COLO829 (cell line): ENCODE measurements at regions not wholly inside any gene's neighbourhood (a gene's known extent, or its start where the extent isn't known, plus 50 kb on each side); places are given as distances from the start of the nearest gene placed in this dataset.
"Not testable (repeated sequence)": the region's sequence is repeated elsewhere in the genome, so short reads cannot be mapped to it uniquely, and the experiment has no call there.

Source experiments
- DNase-seq: peaks from one replicate; pipeline ENCODE4 v3.0.0; 2012; ENCODE audit warnings: low spot score

DNA sequence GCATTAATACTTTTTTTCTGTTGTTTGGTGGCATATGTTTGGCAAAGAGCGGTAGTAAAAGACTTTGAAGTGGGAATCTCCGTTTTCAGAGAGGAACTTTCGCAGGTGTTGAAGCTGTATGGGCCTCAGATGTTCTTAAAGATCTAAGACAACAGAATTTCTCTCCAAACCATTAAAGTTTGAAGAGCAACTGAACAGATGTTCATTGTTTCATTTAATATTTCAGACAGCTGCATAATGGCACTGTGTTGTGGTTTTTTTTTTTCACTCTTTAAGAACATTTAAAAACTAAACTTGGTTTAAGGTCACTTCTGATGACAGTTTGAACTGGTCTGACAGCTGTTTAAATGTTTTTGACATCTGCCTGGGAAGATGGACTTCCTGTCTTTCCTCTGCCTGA is 882.7 kb upstream of the PCDH10 start:
- DNase-seq = no peak

DNA sequence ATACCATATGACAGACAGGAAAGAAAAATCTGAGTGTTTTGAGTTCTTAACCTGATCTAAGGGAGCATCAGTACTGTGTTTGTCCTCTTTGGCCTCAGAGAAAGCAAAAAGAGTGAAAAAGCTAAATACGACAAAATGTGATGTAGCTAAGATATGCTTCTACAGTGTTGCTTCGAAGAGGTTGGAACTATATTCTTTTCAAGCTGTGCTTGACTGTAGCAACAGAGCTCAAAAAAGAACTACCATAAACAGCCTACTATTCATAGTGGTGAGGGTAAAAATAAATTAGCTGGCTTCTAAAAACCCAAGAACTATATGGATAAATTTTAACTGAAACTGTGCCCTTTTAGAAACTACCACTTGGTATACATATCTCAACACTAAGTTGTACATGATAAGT is 881.8 kb upstream of the PCDH10 start:
- DNase-seq = no peak

DNA sequence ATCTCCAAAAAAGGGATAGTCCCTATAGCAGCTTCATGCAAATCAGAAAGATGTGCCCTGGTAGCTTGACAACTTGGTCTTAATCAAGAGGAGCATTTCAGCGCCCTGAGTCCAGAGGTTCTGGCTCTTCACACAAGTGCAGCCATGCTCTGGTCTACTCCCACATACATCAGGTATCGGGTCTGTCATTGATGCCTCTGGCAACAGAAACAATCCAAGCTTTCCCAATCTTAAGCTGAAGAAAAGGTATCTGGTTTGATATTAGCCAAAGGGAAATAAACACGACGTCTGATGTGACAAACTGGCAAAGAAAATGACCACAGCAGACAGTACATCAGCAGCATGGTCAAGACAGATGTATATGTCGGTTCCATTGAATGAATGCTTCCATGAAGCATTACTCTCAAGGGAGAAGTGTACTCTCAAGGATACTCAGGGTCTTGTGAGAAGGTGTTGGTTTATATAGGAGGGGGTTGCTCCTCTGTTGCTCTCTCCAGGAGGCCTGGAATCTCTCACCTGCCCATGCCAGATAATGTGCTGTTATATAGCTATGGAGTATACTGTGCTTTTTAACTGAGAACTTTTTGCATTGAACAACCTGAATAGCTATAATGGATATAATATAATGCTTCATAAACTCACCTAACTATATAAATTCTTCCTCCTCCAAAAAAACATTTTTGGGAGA is 879.6 kb upstream of the PCDH10 start:
- no peak for DNase-seq

GRCh38 chr4:132275583-132276121 is 873.4 kb upstream of the PCDH10 start:
- DNase-seq = no peak

GRCh38 chr4:132276185-132276584 is 872.9 kb upstream of the PCDH10 start:
- DNase-seq = no peak

- no peak for DNase-seq
Measured at GRCh38 chr4:132276989-132277388, 872.1 kb upstream of the PCDH10 start.

GRCh38 chr4:132281733-132282132 is 867.4 kb upstream of the PCDH10 start:
- no peak for DNase-seq

- no peak for DNase-seq
Measured at GRCh38 chr4:132284910-132285426, 864.1 kb upstream of the PCDH10 start.

- no peak for DNase-seq
Measured at GRCh38 chr4:132297346-132297745, 851.7 kb upstream of the PCDH10 start.

DNA sequence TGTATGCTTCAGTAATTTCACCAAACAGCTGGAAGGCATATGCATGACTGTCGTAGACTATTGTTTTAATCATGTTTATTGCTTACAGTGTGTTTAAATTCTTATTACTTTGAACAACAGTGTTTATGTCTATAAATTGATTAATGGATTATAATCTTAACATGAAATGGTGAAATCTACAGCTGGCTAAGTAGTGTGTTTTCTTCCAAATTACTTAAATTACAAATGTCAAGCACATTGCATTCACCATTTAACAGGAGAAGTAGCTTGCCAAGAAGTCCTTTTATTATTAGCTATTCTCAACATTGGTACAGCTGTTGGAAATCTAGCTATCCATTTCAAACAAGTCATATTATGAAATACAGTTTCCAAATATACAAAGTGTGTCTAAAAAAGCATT is 849.3 kb upstream of the PCDH10 start:
- DNase-seq = no peak

DNA sequence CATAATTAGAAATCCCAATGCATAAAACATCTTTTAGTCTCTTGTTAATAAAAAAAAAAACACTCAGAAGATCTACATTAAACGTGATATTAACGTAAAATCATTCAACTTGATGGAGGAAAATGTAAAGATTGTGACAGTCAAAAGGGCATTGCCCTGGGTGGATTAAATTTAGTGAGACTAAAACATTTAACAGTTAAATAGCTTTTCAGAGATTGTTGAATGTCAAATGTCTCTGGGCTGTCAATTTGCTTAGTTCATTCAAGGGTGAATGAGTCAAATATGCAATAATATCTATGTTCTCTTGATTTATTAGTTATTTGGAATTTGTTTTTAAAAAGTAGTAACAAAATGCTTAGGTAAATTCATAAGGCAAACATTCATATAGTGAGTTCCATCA is 836.6 kb upstream of the PCDH10 start:
- DNase-seq = no peak

GRCh38 chr4:132313852-132314251 is 835.2 kb upstream of the PCDH10 start:
- DNase-seq = no peak

DNA sequence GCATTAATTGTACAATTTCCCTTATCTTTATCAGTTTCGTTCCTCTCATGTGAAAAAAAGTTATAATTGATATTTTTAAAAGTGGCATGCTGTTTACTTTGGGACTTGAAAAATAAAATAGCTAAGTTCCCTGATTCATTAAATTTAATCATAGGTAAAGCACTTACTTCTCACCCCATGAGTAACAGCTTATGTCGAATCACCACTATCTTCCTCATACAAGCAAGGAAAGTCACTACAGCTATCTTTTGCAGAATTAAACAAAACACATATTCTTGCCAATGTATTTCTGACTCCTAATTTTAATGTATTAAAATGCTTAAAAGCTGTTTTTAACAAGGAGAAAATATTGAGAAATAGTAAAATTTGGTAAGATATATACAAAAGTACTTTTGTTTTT is 832.4 kb upstream of the PCDH10 start:
- no peak for DNase-seq

DNA sequence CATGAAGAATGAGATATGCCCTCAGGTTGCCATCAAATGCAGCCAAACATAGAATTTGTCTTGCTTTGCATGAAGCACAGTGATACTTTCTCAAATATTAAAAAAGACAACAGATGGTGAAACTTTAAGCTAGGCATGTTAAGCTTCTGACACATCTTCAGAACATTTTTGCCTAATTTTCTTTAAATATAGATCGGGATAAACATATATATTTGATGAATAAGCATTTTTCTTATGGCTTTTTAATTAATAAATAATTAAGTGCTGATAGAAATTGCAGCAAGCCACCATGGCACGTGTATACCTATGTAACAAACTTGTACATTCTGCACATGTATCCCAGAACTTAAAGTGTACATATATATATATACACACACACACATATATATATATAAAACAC is 831.2 kb upstream of the PCDH10 start:
- no peak for DNase-seq

GRCh38 chr4:132328761-132329160 is 820.3 kb upstream of the PCDH10 start:
- DNase-seq = no peak

- no peak for DNase-seq
Measured at GRCh38 chr4:132330994-132331393, 818.1 kb upstream of the PCDH10 start.

DNA sequence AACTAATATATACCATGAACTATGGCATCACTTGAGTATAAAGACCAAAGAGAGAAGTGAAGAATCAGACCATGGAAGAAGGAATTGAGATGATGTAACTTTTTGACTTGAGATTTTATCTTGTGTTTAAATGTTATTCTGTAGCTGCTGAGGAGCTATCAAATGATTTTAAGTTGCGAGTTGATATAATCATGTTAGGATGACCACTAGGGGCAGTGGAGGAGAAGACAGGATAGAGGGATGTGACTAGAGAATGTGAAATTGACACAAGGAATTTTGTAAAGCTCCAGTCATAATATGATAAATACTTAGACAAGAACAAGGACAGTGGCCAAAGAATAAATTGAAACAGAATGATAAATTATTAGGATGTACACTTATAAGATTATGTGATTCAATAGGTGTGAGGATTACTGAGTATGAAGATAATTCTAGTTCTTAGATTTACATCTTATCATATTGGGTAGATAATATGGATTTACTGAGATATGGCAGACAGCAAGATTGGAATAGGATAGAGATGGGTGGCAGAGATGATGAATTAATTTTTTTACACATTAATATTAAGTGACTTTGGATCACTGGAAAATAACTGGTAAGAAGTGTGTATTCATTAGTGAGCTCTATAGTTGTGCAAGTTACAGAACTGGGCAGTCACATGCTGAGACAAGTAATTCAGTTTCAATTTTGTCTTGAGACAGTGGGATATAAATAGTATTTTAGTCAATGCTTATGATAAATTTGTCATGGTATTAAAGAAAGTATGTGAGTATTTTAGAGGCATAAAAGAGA is 816.0 kb upstream of the PCDH10 start:
- no peak for DNase-seq

- DNase-seq = no peak
Measured at GRCh38 chr4:132333724-132334047, 815.4 kb upstream of the PCDH10 start.

- DNase-seq = no peak
Measured at GRCh38 chr4:132334081-132334480, 815.0 kb upstream of the PCDH10 start.

- no peak for DNase-seq
Measured at GRCh38 chr4:132344924-132345828, 803.9 kb upstream of the PCDH10 start.

DNA sequence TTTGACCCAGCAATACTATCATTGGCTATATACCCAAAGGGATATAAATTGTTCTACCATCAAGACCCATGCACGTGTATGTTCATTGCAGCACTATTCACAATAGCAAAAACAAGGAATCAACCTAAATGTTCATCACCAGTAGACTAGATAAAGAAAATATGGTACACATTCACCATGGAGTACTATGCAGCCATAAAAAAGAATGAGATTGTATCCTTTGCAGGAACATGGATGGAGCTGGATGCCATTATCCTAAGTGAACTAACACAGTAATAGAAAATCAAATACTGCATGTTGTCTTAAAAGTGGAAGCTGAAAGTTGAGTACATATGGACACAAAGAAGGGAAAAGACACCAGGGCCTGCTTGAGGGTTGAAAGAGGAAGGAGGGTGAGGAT is 803.1 kb upstream of the PCDH10 start:
- DNase-seq = no peak

GRCh38 chr4:132351606-132352005 is 797.5 kb upstream of the PCDH10 start:
- DNase-seq = not testable (repeated sequence)
